ENCODE measurements at regions not wholly inside any gene's neighbourhood (a gene's known extent, or its start where the extent isn't known, plus 50 kb on each side); places are given as distances from the start of the nearest gene placed in this dataset.

GRCh38 chr13:78777396-78777795 is 118.4 kb upstream of the OBI1 start:
- TF ChIP-seq CTCF (IDR thresholded peaks at IDR 0.05; ENCODE audit: insufficient read depth, low read depth, low read length): no peak
- no peak for TF ChIP-seq EZH2 (IDR thresholded peaks at IDR 0.05; ENCODE audit: insufficient read depth, low read length)

Measured in astrocyte (in vitro differentiated cells and primary cell).